Stimulated activated CD8-positive, alpha-beta memory T cell treated with anti-CD3 and anti-CD28 coated beads, Interleukin-15, amount 100 ng/mL, for 1 hour (primary cell): ENCODE measurements at regions not wholly inside any gene's neighbourhood (a gene's known extent, or its start where the extent isn't known, plus 50 kb on each side); places are given as distances from the start of the nearest gene placed in this dataset.
"Not testable (repeated sequence)": the region's sequence is repeated elsewhere in the genome, so short reads cannot be mapped to it uniquely, and the experiment has no call there.

Experiments used
- DNase-seq: peaks from one replicate; pipeline ENCODE4 v3.0.0-alpha.2; 2020; ENCODE audit warnings: low read depth

- no peak for DNase-seq
These were observed 542.1 kb upstream of the ID2 start for GRCh38 chr2:8139668-8140200.

GRCh38 chr2:8141079-8141707, 540.7 kb upstream of the ID2 start:
- DNase-seq: no peak

- DNase-seq: no peak
These were observed 540.1 kb upstream of the ID2 start for GRCh38 chr2:8141780-8142179.

- no peak for DNase-seq
These were observed 539.4 kb upstream of the ID2 start for GRCh38 chr2:8142461-8142860.

GRCh38 chr2:8144131-8144631, 537.7 kb upstream of the ID2 start:
- DNase-seq: no peak

GRCh38 chr2:8144785-8145184, 537.1 kb upstream of the ID2 start:
- DNase-seq: no peak

GRCh38 chr2:8145375-8145774, 536.5 kb upstream of the ID2 start:
- not testable (repeated sequence) for DNase-seq

GRCh38 chr2:8146132-8147005, 535.5 kb upstream of the ID2 start:
- DNase-seq: no peak

GRCh38 chr2:8148260-8149006, 533.4 kb upstream of the ID2 start:
- no peak for DNase-seq

GRCh38 chr2:8149007-8149405, 532.9 kb upstream of the ID2 start:
- no peak for DNase-seq

- DNase-seq: no peak
These were observed 531.8 kb upstream of the ID2 start for GRCh38 chr2:8149985-8150539.

- no peak for DNase-seq
These were observed 530.0 kb upstream of the ID2 start for GRCh38 chr2:8151888-8152287.

- DNase-seq: no peak
These were observed 529.2 kb upstream of the ID2 start for GRCh38 chr2:8152392-8153257.

GRCh38 chr2:8153258-8153718, 528.6 kb upstream of the ID2 start:
- no peak for DNase-seq

GRCh38 chr2:8154270-8154669, 527.6 kb upstream of the ID2 start:
- no peak for DNase-seq

GRCh38 chr2:8154936-8155335, 526.9 kb upstream of the ID2 start:
- no peak for DNase-seq

- DNase-seq: no peak
These were observed 524.0 kb upstream of the ID2 start for GRCh38 chr2:8157621-8158430.

GRCh38 chr2:8158711-8159110, 523.1 kb upstream of the ID2 start:
- DNase-seq: no peak

- no peak for DNase-seq
These were observed 522.5 kb upstream of the ID2 start for GRCh38 chr2:8159211-8159965.
